Thoracic aorta (tissue), 2 donors: ENCODE measurements at regions not wholly inside any gene's neighbourhood (a gene's known extent, or its start where the extent isn't known, plus 50 kb on each side); places are given as distances from the start of the nearest gene placed in this dataset.

Source experiments
- ATAC-seq: fragments of 150-250 bp; one replicate; pipeline ENCODE4 v1.8.0; 2017; ENCODE audit warnings: low read depth; ENCODE audit not compliant: insufficient number of reproducible peaks, low FRiP score
- DNase-seq: peaks from one replicate; pipeline ENCODE4 v3.0.0-alpha.2; 2020; ENCODE audit warnings: low spot score
- H3K27ac ChIP-seq, 2 donors: fragments of 200-600 bp; sonication (generic); 1 replicate in 1 of 2; 2 replicates in 1 of 2; pipeline ENCODE4 v1.5.1; 2016; ENCODE audit warnings: mild to moderate bottlenecking in 2 of 2, moderate library complexity in 2 of 2
- H3K27me3 ChIP-seq: fragments of 200-600 bp; sonication (generic); replicated peaks from 2 replicates; pipeline ENCODE4 v1.6.0; 2016; ENCODE audit warnings: mild to moderate bottlenecking; ENCODE audit not compliant: insufficient read depth
- H3K36me3 ChIP-seq: fragments of 200-600 bp; sonication (generic); one replicate; pipeline ENCODE4 v1.5.1; 2016
- H3K4me1 ChIP-seq, 2 donors: fragments of 200-600 bp; sonication (generic); 1 replicate in 1 of 2; 2 replicates in 1 of 2; pipeline versions ENCODE4 v1.5.1 to v1.6.0; 2016; ENCODE audit warnings: low read depth in 2 of 2, mild to moderate bottlenecking in 1 of 2; ENCODE audit not compliant: control insufficient read depth in 1 of 2
- H3K4me3 ChIP-seq: fragments of 200-600 bp; sonication (generic); 2 replicates; pipeline ENCODE4 v1.5.1; 2016; ENCODE audit warnings: mild to moderate bottlenecking
- H3K9me3 ChIP-seq: fragments of 200-600 bp; sonication (generic); 2 replicates; pipeline ENCODE4 v1.5.1; 2016
- TF ChIP-seq, protein P1 (sequence below): fragments of 200-600 bp; sonication (generic); IDR thresholded peaks from one replicate; pipeline ENCODE4 v1.5.1; 2019; ENCODE audit warnings: antibody characterized with exemption

GRCh38 chr2:125108251-125108650, 1083.2 kb downstream of the CNTNAP5 start:
- no peaks in the 10 kb centered on the region for H3K4me1 ChIP-seq
- H3K9me3 ChIP-seq, result no peaks in the 10 kb centered on the region
- TF ChIP-seq, protein P1, sequence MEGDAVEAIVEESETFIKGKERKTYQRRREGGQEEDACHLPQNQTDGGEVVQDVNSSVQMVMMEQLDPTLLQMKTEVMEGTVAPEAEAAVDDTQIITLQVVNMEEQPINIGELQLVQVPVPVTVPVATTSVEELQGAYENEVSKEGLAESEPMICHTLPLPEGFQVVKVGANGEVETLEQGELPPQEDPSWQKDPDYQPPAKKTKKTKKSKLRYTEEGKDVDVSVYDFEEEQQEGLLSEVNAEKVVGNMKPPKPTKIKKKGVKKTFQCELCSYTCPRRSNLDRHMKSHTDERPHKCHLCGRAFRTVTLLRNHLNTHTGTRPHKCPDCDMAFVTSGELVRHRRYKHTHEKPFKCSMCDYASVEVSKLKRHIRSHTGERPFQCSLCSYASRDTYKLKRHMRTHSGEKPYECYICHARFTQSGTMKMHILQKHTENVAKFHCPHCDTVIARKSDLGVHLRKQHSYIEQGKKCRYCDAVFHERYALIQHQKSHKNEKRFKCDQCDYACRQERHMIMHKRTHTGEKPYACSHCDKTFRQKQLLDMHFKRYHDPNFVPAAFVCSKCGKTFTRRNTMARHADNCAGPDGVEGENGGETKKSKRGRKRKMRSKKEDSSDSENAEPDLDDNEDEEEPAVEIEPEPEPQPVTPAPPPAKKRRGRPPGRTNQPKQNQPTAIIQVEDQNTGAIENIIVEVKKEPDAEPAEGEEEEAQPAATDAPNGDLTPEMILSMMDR, result no peak
- ATAC-seq (no peak), DNase-seq (no peak)
- H3K36me3 ChIP-seq, result no peaks in the 10 kb centered on the region
- no peak overlapping the region for H3K27ac ChIP-seq
- no peaks in the 10 kb centered on the region for H3K27me3 ChIP-seq
- H3K4me3 ChIP-seq, result no peak overlapping the region

DNA sequence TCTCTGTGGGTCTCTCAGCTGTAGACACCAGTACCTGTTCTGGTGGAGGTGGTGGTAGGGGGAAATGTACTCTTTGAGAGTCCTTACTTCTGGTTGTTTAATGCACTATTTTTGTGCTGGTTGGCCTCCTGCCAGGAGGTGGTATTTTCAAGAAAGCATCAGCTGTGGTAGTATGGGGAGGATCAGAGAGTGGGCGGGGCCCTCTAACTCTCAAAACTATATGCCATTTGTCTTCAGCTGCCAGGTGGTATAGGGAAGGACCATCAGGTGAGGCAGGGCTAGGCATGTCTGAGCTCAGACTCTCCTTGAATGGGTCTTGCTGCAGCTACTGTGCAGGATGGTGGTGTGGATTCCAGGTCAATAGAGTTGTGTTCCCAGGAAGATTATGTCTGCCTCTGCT, 1100.8 kb downstream of the CNTNAP5 start:
- Histone ChIP-seq H3K36me3 (no peaks in the 10 kb centered on the region), H3K4me3 (no peak overlapping the region), H3K27me3 (no peaks in the 10 kb centered on the region), H3K27ac (no peak overlapping the region), H3K4me1 (no peaks in the 10 kb centered on the region), H3K9me3 (no peaks in the 10 kb centered on the region)
- no peak for ATAC-seq
- no peak for DNase-seq
- TF ChIP-seq, protein P1, result no peak

DNA sequence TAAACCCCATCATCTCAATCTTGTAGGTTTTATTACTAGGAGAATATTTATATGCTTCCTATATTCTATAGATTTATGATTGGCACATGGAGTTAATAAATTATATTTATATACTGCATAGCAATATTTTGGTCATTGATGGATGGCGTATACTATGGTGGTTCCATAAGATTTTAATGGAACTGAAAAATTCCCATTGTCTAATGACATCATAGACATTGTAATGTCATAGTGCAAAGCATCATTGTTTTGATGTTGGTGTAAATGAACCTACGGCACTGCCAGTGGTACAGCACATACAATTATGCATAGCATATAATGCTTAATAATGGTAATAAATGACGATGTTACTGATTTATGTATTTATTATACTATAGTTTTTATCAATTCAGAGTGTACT, 1135.9 kb downstream of the CNTNAP5 start:
- no peaks in the 10 kb centered on the region for H3K36me3 ChIP-seq
- DNase-seq (no peak), ATAC-seq (no peak)
- no peaks in the 10 kb centered on the region for H3K27me3 ChIP-seq
- no peak overlapping the region for H3K4me3 ChIP-seq
- no peaks in the 10 kb centered on the region for H3K4me1 ChIP-seq
- H3K9me3 ChIP-seq, result no peaks in the 10 kb centered on the region
- TF ChIP-seq, protein P1, result no peak
- H3K27ac ChIP-seq, result no peak overlapping the region

GRCh38 chr2:125167152-125167551, 1142.1 kb downstream of the CNTNAP5 start:
- Histone ChIP-seq H3K4me1 (no peaks in the 10 kb centered on the region), H3K27ac (no peak overlapping the region), H3K4me3 (no peak overlapping the region), H3K9me3 (no peaks in the 10 kb centered on the region), H3K36me3 (no peaks in the 10 kb centered on the region), H3K27me3 (no peaks in the 10 kb centered on the region)
- no peak for ATAC-seq
- TF ChIP-seq, protein P1, result no peak
- no peak for DNase-seq

DNA sequence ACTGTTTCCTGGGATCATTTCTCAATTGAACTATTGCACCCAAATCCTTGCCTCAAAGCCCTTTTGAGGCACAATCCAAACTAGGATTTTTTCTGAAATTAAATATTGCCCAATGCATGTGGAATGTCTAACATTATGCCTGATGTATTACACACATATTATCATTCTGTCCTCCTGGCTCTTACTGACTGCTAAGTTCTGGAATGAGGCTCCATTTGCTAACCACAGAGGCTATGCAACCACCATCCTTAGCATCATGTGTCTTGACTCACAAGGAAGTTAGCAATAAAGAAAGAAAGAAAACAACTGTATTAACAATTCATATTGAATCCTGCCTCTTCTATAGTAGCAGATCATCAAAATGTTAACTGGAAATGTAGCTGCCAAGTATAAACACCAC, 1142.7 kb downstream of the CNTNAP5 start:
- ATAC-seq, result no peak
- Histone ChIP-seq H3K27ac (no peak overlapping the region), H3K36me3 (no peaks in the 10 kb centered on the region), H3K4me1 (no peaks in the 10 kb centered on the region), H3K27me3 (no peaks in the 10 kb centered on the region), H3K4me3 (no peak overlapping the region), H3K9me3 (no peaks in the 10 kb centered on the region)
- DNase-seq, result no peak
- TF ChIP-seq, protein P1, result no peak
